ENCODE measurements at regions not wholly inside any gene's neighbourhood (a gene's known extent, or its start where the extent isn't known, plus 50 kb on each side); places are given as distances from the start of the nearest gene placed in this dataset.

- TF ChIP-seq, protein P1, sequence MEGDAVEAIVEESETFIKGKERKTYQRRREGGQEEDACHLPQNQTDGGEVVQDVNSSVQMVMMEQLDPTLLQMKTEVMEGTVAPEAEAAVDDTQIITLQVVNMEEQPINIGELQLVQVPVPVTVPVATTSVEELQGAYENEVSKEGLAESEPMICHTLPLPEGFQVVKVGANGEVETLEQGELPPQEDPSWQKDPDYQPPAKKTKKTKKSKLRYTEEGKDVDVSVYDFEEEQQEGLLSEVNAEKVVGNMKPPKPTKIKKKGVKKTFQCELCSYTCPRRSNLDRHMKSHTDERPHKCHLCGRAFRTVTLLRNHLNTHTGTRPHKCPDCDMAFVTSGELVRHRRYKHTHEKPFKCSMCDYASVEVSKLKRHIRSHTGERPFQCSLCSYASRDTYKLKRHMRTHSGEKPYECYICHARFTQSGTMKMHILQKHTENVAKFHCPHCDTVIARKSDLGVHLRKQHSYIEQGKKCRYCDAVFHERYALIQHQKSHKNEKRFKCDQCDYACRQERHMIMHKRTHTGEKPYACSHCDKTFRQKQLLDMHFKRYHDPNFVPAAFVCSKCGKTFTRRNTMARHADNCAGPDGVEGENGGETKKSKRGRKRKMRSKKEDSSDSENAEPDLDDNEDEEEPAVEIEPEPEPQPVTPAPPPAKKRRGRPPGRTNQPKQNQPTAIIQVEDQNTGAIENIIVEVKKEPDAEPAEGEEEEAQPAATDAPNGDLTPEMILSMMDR (IDR thresholded peaks at IDR 0.05): no peak
- TF ChIP-seq ZFX (IDR thresholded peaks at IDR 0.05; ENCODE audit: borderline replicate concordance): no peak
Measured at GRCh38 chrX:68999931-69000330, 165.3 kb downstream of the PJA1 start.
